ENCODE measurements at regions not wholly inside any gene's neighbourhood (a gene's known extent, or its start where the extent isn't known, plus 50 kb on each side); places are given as distances from the start of the nearest gene placed in this dataset.
"Not testable (repeated sequence)": the region's sequence is repeated elsewhere in the genome, so short reads cannot be mapped to it uniquely, and the experiment has no call there.

DNA sequence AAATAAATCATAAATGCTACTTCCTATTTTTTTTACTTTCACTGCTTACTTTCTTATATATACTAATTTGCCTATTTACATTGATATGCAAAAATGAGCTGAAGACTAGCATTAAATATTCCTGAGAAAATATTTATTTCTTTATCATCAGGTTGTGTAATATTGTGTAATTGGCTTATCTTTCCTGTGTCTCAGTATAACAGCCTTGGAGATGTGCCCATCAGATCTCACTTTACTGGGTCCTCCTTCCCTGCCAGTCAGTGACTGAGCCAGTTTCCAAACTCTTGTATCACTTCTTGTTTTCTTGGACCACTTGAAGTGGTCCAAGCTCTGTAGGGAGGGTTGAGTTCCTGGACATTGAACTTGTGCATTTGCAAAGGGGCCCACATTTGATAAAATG, 900.0 kb downstream of the LUZP2 start:
- Mint-ChIP-seq H3K27ac (no peak overlapping the region), H3K4me1 (no peaks in the 10 kb centered on the region), H3K36me3 (ENCODE audit: low read depth) (no peaks in the 10 kb centered on the region), H3K9me3 (peaks cover 15% of the 10 kb centered on the region), H3K27me3 (no peaks in the 10 kb centered on the region), H3K4me3 (no peak overlapping the region)
- no peak for ATAC-seq (replicated peaks)

DNA sequence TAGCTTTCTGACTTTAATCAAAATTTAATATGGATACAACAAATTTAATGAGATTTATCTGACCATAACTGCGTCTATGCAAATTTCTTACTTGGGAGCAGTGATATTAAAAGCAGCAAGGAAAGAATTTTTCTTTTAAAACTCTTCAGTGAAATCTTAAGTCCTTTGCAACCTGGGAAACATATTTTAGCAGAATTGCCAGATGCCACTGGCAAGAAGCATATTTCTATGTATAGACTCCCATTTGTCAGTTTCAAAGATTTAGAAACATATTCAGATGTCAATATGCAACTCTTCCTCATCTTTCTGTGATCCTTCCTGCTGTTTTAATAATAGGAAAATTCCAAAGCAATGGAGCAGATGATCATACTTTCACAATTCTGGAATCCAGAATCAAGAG, 911.3 kb downstream of the LUZP2 start:
- ATAC-seq (replicated peaks) = no peak
- Mint-ChIP-seq H3K36me3 (ENCODE audit: low read depth) (no peaks in the 10 kb centered on the region), H3K27me3 (no peaks in the 10 kb centered on the region), H3K9me3 (peaks cover 16% of the 10 kb centered on the region), H3K4me3 (no peak overlapping the region), H3K27ac (no peak overlapping the region), H3K4me1 (no peaks in the 10 kb centered on the region)

DNA sequence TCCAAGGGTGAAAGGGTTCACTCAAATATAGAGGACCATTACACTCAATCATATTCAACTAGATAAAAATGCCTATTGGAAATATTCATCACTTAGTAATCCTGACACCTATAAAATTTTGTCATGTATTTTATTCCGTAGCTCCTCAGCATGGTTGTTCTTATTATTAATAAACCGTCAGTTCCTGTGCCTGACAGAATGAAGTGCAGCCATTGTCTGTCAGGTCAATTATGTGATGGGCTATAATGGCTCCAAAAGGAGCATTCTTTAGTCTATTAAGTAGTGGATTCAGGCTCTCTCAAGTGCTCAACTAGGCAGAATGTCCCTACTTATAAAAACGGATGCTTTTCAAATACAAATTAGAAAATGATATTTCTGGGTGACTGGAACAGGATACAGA, 916.1 kb upstream of the ANO3 start:
- Mint-ChIP-seq H3K27me3 (no peaks in the 10 kb centered on the region), H3K27ac (no peak overlapping the region), H3K36me3 (ENCODE audit: low read depth) (no peaks in the 10 kb centered on the region), H3K4me1 (no peaks in the 10 kb centered on the region), H3K9me3 (peaks cover 15% of the 10 kb centered on the region), H3K4me3 (no peak overlapping the region)
- ATAC-seq (replicated peaks) = no peak

DNA sequence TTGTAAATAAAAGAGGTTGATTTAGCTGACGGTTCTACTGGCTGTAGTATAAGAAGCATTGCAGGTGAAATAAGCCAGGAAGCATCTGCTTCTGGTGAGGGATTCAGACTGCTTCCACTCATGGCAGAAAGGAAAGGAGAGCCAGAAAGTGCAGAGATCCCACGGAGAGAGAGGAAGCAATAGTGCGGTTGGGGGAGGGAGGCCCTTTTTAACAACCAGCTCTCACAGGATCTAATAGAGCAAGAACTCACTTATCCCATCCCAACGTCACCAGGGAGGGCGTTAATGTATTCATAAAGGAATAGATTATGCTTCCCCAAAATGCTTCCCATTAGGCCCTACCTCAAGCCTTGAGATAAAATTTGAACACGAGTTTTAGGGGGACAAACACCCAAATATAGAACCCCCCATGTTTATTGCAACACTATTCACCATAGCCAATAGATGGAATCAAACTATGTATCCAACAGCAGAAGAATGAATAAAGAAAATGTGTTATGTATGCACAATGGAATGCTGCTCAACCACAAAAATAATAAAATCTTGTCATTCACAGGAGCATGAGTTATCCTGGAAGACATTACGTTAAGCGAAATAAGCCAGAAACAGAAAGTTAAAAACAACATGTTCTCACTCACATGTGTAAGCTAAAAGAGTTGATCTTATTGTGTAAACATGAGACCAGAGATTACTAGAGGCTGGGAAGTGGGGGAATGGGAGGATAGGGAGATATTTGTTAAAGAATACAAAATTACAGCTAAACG, 908.3 kb upstream of the ANO3 start:
- no peak overlapping the region for H3K4me3 Mint-ChIP-seq
- no peaks in the 10 kb centered on the region for H3K36me3 Mint-ChIP-seq (ENCODE audit: low read depth)
- ATAC-seq (replicated peaks) = no peak
- no peak overlapping the region for H3K27ac Mint-ChIP-seq
- H3K9me3 Mint-ChIP-seq = peaks cover 10% of the 10 kb centered on the region
- H3K27me3 Mint-ChIP-seq = no peaks in the 10 kb centered on the region
- no peaks in the 10 kb centered on the region for H3K4me1 Mint-ChIP-seq

DNA sequence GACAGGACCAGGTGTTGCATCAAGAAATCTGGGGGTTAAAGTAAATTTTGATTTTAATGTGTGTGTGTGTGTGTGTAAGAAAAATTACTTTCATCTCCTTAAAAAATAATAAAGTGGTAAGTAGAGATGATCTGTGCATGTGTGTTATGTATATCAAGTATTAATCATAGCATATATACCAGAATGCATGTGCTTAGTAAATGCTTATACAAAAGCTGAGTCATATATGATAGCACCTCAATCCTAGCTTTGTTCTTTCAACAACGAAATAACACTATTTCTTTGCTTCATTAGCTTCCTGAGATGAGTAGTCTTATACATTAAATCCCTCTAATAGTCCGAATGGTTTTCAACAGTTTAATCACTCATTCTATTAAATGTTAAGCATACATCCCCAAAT, 899.6 kb upstream of the ANO3 start:
- no peak for ATAC-seq (replicated peaks)
- H3K4me1 Mint-ChIP-seq = no peaks in the 10 kb centered on the region
- H3K27ac Mint-ChIP-seq = no peak overlapping the region

DNA sequence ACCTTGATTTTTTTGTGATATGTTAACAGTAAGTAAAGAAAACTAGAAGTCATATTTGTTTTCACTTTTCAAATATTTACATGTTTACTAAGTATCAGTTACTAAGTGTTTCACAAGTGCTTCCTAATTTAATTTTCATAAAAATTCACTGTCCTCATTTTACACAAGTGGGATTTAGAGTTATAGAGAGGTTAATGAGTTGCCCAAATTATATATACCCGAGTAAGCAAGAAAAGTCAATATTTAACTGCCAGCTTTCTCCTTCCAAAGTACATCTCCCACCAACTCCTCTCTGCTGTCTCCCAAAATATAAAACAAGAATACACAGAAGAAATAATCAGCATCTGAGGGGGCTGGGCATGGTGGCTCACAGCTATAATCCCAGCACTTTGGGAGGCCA, 896.7 kb upstream of the ANO3 start:
- Mint-ChIP-seq H3K27ac (no peak overlapping the region), H3K36me3 (ENCODE audit: low read depth) (no peaks in the 10 kb centered on the region), H3K27me3 (no peaks in the 10 kb centered on the region), H3K4me3 (no peak overlapping the region), H3K9me3 (peaks cover 10% of the 10 kb centered on the region), H3K4me1 (no peaks in the 10 kb centered on the region)
- ATAC-seq (replicated peaks) = no peak

More for the DNA sequence above, 899.6 kb upstream of the ANO3 start:
- Mint-ChIP-seq H3K9me3 (peaks cover 5% of the 10 kb centered on the region), H3K27me3 (no peaks in the 10 kb centered on the region), H3K4me3 (no peak overlapping the region), H3K36me3 (ENCODE audit: low read depth) (no peaks in the 10 kb centered on the region)

DNA sequence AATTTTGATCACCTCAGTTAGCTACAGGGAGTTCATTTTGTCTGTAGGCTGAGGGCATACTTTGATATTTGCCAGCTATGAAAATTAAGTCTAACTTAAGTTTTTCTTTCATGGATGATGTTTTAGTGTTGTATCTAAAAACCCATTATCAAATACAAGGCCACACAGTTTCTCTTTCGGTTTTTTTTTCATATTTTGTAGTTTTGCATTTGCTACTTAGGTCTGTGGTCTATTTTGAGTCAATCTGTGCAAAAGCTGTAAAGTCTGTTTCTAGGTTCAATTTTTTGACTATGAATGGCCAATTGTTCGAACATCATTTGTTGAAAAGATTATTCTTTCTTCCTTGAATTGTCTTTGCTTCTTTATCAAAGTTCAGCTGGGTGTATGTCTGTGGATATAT, 895.6 kb upstream of the ANO3 start:
- Mint-ChIP-seq H3K27ac (no peak overlapping the region), H3K36me3 (ENCODE audit: low read depth) (no peaks in the 10 kb centered on the region), H3K4me1 (no peaks in the 10 kb centered on the region), H3K27me3 (no peaks in the 10 kb centered on the region), H3K9me3 (peaks cover 15% of the 10 kb centered on the region), H3K4me3 (no peak overlapping the region)
- no peak for ATAC-seq (replicated peaks)

DNA sequence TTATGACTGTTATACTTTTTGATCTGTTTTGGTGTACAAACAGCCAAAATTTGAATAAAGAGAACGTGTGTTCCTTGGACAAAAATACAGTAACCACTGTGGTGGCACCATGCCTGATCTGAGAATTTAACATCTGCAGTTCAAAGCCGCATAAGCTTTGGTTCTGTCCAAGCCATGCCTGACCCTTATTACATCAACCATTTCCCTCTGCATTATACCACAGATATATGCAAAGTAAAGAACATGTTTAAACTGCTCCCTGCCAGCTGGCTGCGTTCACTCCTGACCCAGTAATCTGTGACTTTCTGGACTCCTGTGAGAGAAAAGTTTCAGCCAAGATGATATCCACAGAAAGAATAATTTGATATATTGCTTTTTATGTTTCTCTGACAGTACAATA, 890.5 kb upstream of the ANO3 start:
- Mint-ChIP-seq H3K4me3 (no peak overlapping the region), H3K9me3 (peaks cover 19% of the 10 kb centered on the region), H3K4me1 (no peaks in the 10 kb centered on the region), H3K27ac (no peak overlapping the region), H3K27me3 (no peaks in the 10 kb centered on the region), H3K36me3 (ENCODE audit: low read depth) (no peaks in the 10 kb centered on the region)
- no peak for ATAC-seq (replicated peaks)

DNA sequence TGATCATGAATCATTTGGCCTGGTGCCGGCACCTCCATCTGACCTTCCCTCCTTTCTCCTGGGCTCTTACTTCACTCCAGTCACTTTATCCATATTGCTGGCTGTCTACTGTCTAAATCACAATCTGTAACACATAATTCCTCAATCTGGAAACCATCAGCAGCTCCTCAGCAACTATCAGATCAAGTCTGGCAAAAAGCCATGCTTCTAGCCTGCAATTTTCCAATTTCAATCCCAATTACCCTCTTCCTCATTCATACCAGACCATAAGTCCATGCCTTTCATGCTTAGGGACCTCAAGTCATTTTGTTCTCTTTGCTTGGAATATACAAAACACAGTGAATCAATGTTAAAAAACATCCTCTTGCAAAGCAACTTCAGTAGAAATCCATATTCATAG, 882.8 kb upstream of the ANO3 start:
- no peak overlapping the region for H3K4me3 Mint-ChIP-seq
- no peaks in the 10 kb centered on the region for H3K36me3 Mint-ChIP-seq (ENCODE audit: low read depth)
- peaks cover 11% of the 10 kb centered on the region for H3K9me3 Mint-ChIP-seq
- H3K4me1 Mint-ChIP-seq = no peaks in the 10 kb centered on the region
- no peaks in the 10 kb centered on the region for H3K27me3 Mint-ChIP-seq
- no peak for ATAC-seq (replicated peaks)
- H3K27ac Mint-ChIP-seq = no peak overlapping the region

DNA sequence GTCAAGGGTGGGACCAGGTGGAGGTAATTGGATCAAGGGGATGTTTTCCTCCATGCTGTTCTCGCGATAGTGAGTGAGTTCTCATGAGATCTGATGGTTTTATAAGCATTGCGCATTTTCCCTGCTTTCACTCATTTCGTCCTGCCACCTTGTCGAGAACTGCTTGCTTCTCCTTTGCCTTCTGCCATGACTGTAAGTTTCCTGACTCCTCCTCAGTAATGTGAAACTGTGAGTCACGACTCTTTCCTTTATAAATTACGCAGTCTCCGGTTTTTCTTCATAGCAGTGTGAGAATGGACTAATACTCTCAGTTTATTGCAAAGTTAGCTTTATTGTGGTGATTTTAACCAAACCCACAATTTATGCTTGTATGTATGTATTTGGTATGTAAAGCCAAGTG, 878.5 kb upstream of the ANO3 start:
- Mint-ChIP-seq H3K9me3 (peaks cover 13% of the 10 kb centered on the region), H3K27ac (no peak overlapping the region), H3K27me3 (no peaks in the 10 kb centered on the region)

DNA sequence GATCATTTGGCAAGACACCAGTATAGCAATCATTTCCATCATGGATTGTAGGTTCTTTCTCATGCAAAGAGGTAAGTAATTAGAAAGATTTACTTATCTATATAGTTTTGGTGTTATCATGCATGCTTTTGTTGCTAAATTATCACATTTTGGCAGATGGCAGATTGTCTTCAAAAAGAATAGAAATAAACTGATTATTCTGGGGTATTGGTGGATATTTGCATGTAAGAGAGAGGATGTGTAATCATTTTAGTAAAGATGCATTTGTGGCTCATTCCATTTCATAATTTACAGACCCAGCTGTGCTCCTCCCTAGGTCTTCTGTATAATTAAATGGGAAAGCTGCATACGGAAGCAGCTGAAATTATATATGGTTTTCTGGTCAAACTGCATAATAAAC, 875.7 kb upstream of the ANO3 start:
- no peaks in the 10 kb centered on the region for H3K27me3 Mint-ChIP-seq
- no peaks in the 10 kb centered on the region for H3K36me3 Mint-ChIP-seq (ENCODE audit: low read depth)
- H3K4me1 Mint-ChIP-seq = no peaks in the 10 kb centered on the region
- no peak for ATAC-seq (replicated peaks)
- H3K9me3 Mint-ChIP-seq = peaks cover 13% of the 10 kb centered on the region
- H3K27ac Mint-ChIP-seq = no peak overlapping the region
- no peak overlapping the region for H3K4me3 Mint-ChIP-seq

More for the DNA sequence above, 878.5 kb upstream of the ANO3 start:
- no peaks in the 10 kb centered on the region for H3K4me1 Mint-ChIP-seq
- H3K4me3 Mint-ChIP-seq = no peak overlapping the region
- no peaks in the 10 kb centered on the region for H3K36me3 Mint-ChIP-seq (ENCODE audit: low read depth)
- ATAC-seq (replicated peaks) = no peak

DNA sequence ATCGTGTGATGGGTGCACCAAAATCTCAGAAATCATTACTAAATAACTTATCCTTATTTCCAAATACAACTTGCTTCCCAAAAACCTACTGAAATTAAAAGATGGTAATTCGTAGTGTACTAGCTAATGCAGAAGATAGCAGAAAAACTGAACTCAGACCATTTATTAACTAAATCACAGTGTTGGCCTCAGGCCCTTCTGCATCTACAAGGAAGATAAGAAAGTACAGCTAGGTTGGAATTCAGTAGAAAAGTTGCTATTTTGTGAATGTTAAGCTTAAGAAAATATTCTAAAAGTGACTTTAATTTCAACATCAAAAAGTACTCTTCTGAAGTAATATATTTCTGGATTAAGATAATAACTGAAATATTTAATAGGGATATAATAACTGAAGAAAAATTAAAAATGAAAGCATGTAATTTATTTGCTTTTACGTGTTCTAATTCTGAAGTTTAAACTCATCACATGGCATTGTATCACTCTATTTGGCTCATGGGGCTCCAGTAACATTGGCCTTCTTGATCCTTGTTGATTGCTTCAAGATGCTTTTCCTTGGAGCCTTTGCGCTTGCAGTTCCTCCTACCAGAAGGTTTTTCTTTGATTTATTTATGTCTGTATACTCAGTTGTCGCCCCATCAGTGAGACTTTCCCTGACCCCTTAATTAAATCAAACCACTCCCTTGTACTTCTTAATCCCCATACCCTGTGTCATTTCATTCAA, 847.9 kb upstream of the ANO3 start:
- peaks cover 9% of the 10 kb centered on the region for H3K9me3 Mint-ChIP-seq
- H3K36me3 Mint-ChIP-seq (ENCODE audit: low read depth) = no peaks in the 10 kb centered on the region
- no peak overlapping the region for H3K4me3 Mint-ChIP-seq
- H3K4me1 Mint-ChIP-seq = no peaks in the 10 kb centered on the region
- ATAC-seq (replicated peaks) = no peak
- no peak overlapping the region for H3K27ac Mint-ChIP-seq
- no peaks in the 10 kb centered on the region for H3K27me3 Mint-ChIP-seq

DNA sequence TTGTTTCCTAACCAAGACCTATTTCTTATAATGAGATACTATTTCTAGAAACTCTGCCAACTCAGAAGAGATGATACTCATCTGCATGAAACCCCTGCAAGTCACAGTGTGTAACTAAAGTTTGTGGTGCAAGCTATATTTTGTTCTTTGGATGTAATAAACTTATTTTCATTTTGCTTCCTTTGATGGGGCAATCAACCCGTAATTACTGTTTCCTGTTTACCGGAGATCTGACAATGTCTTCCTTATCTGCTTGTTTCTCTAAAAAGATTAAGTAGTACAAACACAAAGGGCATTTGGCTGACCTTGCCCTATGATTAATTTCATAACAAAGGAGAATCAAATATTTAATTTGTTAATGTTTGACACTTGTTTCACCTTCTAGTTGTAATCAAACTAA, 846.6 kb upstream of the ANO3 start:
- no peaks in the 10 kb centered on the region for H3K27me3 Mint-ChIP-seq
- no peak overlapping the region for H3K27ac Mint-ChIP-seq
- H3K4me3 Mint-ChIP-seq = no peak overlapping the region
- no peak for ATAC-seq (replicated peaks)
- H3K36me3 Mint-ChIP-seq (ENCODE audit: low read depth) = no peaks in the 10 kb centered on the region
- peaks cover 9% of the 10 kb centered on the region for H3K9me3 Mint-ChIP-seq
- no peaks in the 10 kb centered on the region for H3K4me1 Mint-ChIP-seq

DNA sequence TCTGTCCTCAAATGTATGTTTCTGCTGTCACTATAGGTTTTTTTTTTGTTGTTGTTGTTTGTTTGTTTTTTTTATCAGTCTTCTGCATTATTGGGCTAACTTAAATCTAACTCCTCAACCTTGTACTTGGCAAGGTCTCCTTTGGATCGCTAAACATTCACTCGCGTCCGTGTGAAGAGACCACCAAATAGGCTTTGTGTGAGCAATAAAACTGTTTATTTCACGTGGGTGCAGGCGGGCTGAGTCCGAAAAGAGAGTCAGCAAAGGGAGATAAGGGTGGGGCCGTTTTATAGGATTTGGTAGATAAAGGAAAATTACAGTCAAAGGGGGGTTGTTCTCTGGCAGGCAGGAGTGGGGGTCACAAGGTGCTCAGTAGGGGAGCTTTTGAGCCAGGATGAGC, 845.6 kb upstream of the ANO3 start:
- not testable (repeated sequence) for H3K4me1 Mint-ChIP-seq; ATAC-seq (replicated peaks); H3K36me3 Mint-ChIP-seq (ENCODE audit: low read depth); H3K9me3 Mint-ChIP-seq; H3K27ac Mint-ChIP-seq; H3K27me3 Mint-ChIP-seq; H3K4me3 Mint-ChIP-seq

DNA sequence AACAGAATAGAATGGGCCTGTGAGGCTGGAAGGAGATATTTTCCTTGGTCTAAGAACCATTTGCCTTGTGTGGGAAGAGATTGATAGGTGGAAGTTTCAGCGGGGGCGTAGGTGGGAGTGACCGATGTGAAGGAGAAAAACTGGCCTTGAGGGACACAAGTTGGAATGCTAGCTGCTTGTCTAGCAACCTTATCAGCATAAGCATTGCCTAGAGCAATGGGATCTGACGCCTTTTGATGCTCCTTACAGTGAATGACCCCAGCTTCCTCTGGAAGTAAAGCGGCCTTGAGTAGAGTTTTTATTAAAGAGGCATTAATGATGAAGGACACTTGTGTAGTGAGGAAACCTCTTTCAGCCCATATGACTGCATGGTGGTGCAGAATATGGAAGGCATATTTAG, 843.8 kb upstream of the ANO3 start:
- not testable (repeated sequence) for ATAC-seq (replicated peaks); H3K9me3 Mint-ChIP-seq; H3K36me3 Mint-ChIP-seq (ENCODE audit: low read depth); H3K27me3 Mint-ChIP-seq; H3K4me3 Mint-ChIP-seq; H3K4me1 Mint-ChIP-seq; H3K27ac Mint-ChIP-seq

All from activated T-helper 17 cell treated with anti-CD3 and anti-CD28 coated beads, Interleukin-2, amount 50 U/mL, for 72 hours (primary cell).